Heart left ventricle (tissue), 16 donors: ENCODE measurements at regions not wholly inside any gene's neighbourhood (a gene's known extent, or its start where the extent isn't known, plus 50 kb on each side); places are given as distances from the start of the nearest gene placed in this dataset.

Source experiments
- ATAC-seq, 4 donors: fragments of 200-7000 bp; cut with Tn5 transposase; one replicate each; pipeline ENCODE4 v1.9.1; 2020 to 2022; ENCODE audit warnings: moderate library complexity in 4 of 4, mild to moderate bottlenecking in 3 of 4, moderate number of reproducible peaks in 1 of 4
- DNase-seq, 5 donors: peaks; one replicate each; pipeline ENCODE4 v3.0.0-alpha.2; 2020
- H3K27ac ChIP-seq, 12 donors: fragments of 200-600 bp; sonication (generic) in 4 of 12; one replicate each; pipeline versions ENCODE4 v1.5.0 to v1.8.0; 2016 to 2022; ENCODE audit warnings: mild to moderate bottlenecking in 2 of 12
- H3K27me3 ChIP-seq, 9 donors: fragments of 200-600 bp; sonication (generic) in 2 of 9; one replicate each; pipeline versions ENCODE4 v1.5.1 to v1.8.0; 2016 to 2022; ENCODE audit warnings: mild to moderate bottlenecking in 3 of 9
- H3K36me3 ChIP-seq, 9 donors: fragments of 200-600 bp; sonication (generic) in 2 of 9; one replicate each; pipeline versions ENCODE4 v1.5.0 to v1.8.0; 2018 to 2022; ENCODE audit warnings: mild to moderate bottlenecking in 2 of 9
- H3K4me1 ChIP-seq, 12 donors: fragments of 200-600 bp; sonication (generic) in 4 of 12; one replicate each; pipeline versions ENCODE4 v1.5.0 to v1.8.0; 2016 to 2022; ENCODE audit warnings: mild to moderate bottlenecking in 3 of 12
- H3K4me3 ChIP-seq, 12 donors: fragments of 200-600 bp; sonication (generic) in 4 of 12; one replicate each; pipeline versions ENCODE4 v1.5.0 to v1.8.0; 2017 to 2022; ENCODE audit warnings: mild to moderate bottlenecking in 9 of 12, moderate library complexity in 4 of 12
- H3K9me3 ChIP-seq, 12 donors: fragments of 200-600 bp; sonication (generic) in 4 of 12; one replicate each; pipeline versions ENCODE4 v1.5.0 to v1.8.0; 2016 to 2022; ENCODE audit warnings: mild to moderate bottlenecking in 1 of 12
- POLR2A ChIP-seq, 2 donors: fragments of 450-650 bp; IDR thresholded peaks; one replicate each; pipeline ENCODE4 v1.6.1; 2017; ENCODE audit warnings: antibody characterized with exemption in 2 of 2, mild to moderate bottlenecking in 2 of 2, moderate library complexity in 2 of 2
- WGBS, 4 donors: extraction: QIAGEN DNeasy Blood & Tissue Kit in 2 of 4; methylation state at CpG; one replicate each; pipeline versions ENCODE4 v1.1.5 to v1.1.7; 2013 to 2018; 5-methylcytosine and 5-hydroxymethylcytosine counted together
- intact Hi-C, 10 donors: fragments of 100-400 bp; cut with DNase I; formaldehyde crosslinking; loops; one replicate each; pipeline versions ENCODE4 v1.11.1 to v1.14.2; 2022
- TF ChIP-seq, protein P1 (sequence below), 12 donors: fragments of 200-600 bp; sonication (generic) in 4 of 12; IDR thresholded peaks; one replicate each; pipeline versions ENCODE4 v1.5.0 to v1.8.0; 2018 to 2022; ENCODE audit warnings: antibody characterized with exemption in 12 of 12, mild to moderate bottlenecking in 5 of 12
- donor health status: ischemic (EF 13 %, LVEDD 7.1; RV severe dilation, severe dysfunction).
- donor health status: healthy with polysubstance abuse.
- donor health status: DM: no; HTN: yes; CAD: no.
- donor health status: DM: no; HTN: no; CAD: no.
- donor health status: ischemic (EF 25% LVEDD 6.9; RV normal size, moderate dysfunction).
- donor health status: ischemic (EF 25% LVEDD 5.7; RV mildly dilated, moderate dysfunction).
- donor health status: healthy.
- donor health status: DM: yes; HTN: yes; CAD: no.
- donor health status: ischemic (EF 35%, LVEDD 5.7; RV mildly dilated, moderate dysfunction).
- donor health status: nonischemic (EF 11% LVEDD 7.7; RV severe dilation, severe dysfunction).
- donor health status: DM: yes; HTN: yes; CAD: no.
- donor health status: PGD.
- donor health status: ischemic (EF 29% LVEDD 5.4; RV normal size, mild dysfunction).
- donor health status: nonischemic (EF 23%, LVEDD 6.1; RV moderate dilation, normal function).

DNA sequence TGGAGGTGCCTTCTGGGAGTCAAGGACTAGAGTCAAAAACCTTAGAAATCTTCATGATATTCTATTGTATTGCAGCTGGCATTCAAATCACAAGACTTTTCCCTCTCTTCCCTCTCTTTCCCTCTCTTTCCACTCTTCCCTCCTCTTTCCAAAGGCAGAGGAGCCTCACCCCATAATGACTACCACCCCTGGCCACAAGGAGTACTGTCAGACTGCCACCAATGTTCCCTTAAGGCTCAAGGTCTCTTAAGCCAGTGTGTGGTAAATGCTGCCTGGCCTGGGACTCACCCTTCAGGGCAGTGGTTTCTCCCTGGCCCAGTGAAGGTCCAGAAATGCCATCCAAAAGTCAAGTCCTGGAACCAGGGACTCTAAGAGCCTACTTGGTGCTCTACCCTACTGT, 605.9 kb upstream of the PKDCC start:
- peaks cover 0 to 25% (median 6%) of the 10 kb centered on the region in 12 donors for H3K9me3 ChIP-seq
- H3K27me3 ChIP-seq: no peaks in the 10 kb centered on the region
- H3K36me3 ChIP-seq: no peaks in the 10 kb centered on the region
- ATAC-seq (no peak), DNase-seq (no peak)
- TF ChIP-seq POLR2A (IDR thresholded peaks at IDR 0.05): no peak
- TF ChIP-seq, protein P1, sequence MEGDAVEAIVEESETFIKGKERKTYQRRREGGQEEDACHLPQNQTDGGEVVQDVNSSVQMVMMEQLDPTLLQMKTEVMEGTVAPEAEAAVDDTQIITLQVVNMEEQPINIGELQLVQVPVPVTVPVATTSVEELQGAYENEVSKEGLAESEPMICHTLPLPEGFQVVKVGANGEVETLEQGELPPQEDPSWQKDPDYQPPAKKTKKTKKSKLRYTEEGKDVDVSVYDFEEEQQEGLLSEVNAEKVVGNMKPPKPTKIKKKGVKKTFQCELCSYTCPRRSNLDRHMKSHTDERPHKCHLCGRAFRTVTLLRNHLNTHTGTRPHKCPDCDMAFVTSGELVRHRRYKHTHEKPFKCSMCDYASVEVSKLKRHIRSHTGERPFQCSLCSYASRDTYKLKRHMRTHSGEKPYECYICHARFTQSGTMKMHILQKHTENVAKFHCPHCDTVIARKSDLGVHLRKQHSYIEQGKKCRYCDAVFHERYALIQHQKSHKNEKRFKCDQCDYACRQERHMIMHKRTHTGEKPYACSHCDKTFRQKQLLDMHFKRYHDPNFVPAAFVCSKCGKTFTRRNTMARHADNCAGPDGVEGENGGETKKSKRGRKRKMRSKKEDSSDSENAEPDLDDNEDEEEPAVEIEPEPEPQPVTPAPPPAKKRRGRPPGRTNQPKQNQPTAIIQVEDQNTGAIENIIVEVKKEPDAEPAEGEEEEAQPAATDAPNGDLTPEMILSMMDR (IDR thresholded peaks at IDR 0.05): no peak
- intact Hi-C loops: no loop called here
- H3K4me3 ChIP-seq: no peak overlapping the region
- no peaks in the 10 kb centered on the region for H3K4me1 ChIP-seq
- H3K27ac ChIP-seq: no peak overlapping the region

DNA sequence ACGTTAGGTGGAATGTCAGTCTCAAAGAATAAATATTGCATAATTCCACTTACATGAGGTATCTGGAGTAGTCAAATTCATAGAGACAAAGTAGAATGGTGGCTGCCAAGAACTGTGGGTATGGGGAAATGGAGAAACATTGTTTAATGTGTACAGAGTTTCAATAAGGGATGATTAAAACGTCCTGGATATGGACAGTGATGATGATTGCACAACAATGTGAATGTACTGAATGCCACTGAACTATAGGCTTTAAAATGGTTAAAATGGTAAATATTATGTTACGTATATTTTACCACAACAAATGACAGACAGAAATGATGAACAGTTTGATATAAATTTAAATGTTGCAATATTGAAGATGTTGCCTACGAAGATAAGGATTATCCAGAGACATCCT, 602.0 kb upstream of the PKDCC start:
- ATAC-seq (no peak), DNase-seq (no peak)
- no peak overlapping the region for H3K27ac ChIP-seq
- WGBS, 4 donors: 78 to 87% (median 82%) methylated on average over 4 of the region's 4 CpGs
- no peaks in the 10 kb centered on the region for H3K4me1 ChIP-seq
- no peak for TF ChIP-seq POLR2A (IDR thresholded peaks at IDR 0.05)
- TF ChIP-seq, protein P1 (IDR thresholded peaks at IDR 0.05): no peak
- H3K36me3 ChIP-seq: no peaks in the 10 kb centered on the region
- H3K4me3 ChIP-seq: no peak overlapping the region
- peaks cover 0 to 5% (median 0%) of the 10 kb centered on the region in 12 donors for H3K9me3 ChIP-seq
- intact Hi-C loops: no loop called here
- H3K27me3 ChIP-seq: no peaks in the 10 kb centered on the region

DNA sequence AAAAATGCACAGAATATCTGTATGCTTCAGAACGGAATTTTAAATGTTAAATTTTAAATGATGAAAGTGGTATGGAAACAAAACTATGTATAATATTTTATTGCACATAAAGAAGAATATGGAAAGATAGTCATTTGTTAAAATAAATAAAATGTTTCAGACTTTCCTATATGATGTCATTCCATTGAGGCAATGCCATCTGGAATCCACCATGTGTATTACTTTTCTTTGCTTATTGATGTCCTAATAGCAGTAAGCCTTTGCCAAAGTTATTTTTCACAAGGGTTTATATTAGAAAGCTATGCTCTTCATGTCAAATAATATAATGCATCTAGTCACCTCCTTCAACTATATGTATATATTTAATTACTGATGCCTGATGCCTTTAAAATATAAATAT, 601.6 kb upstream of the PKDCC start:
- TF ChIP-seq, protein P1 (IDR thresholded peaks at IDR 0.05): no peak
- no peak for TF ChIP-seq POLR2A (IDR thresholded peaks at IDR 0.05)

DNA sequence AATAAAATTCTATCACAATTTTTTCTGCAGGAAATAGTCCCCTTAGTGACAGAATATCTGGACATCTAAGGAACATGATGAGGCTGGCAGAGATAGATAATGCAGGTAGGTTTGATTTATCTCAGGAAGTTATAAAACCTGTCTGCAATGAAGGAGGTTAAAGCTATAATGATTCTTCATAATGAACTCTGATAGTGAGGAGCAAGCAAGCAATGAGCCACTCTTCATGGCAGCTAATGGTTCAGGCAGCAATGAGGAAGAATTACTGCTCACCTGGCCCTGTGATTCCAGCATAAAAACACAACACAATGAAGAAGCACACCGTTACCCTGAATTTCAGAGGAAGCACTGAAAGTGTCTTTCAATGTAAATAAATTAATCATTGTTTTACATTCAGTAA, 599.6 kb upstream of the PKDCC start:
- no peak overlapping the region for H3K27ac ChIP-seq
- peaks cover 0 to 7% (median 0%) of the 10 kb centered on the region in 12 donors for H3K9me3 ChIP-seq
- H3K27me3 ChIP-seq: no peaks in the 10 kb centered on the region
- H3K4me3 ChIP-seq: no peak overlapping the region
- intact Hi-C loops: no loop called here
- DNase-seq: no peak
- no peaks in the 10 kb centered on the region for H3K36me3 ChIP-seq
- no peaks in the 10 kb centered on the region for H3K4me1 ChIP-seq
- TF ChIP-seq, protein P1 (IDR thresholded peaks at IDR 0.05): no peak
- TF ChIP-seq POLR2A (IDR thresholded peaks at IDR 0.05): no peak
- no peak for ATAC-seq
- WGBS, 4 donors: 75 to 86% (median 81%) methylated on average over 1 of the region's 1 CpG

More for the DNA sequence above, 601.6 kb upstream of the PKDCC start:
- Histone ChIP-seq H3K9me3 (peaks cover 0 to 4% (median 0%) of the 10 kb centered on the region in 12 donors), H3K27ac (no peak overlapping the region), H3K4me3 (no peak overlapping the region), H3K36me3 (no peaks in the 10 kb centered on the region), H3K4me1 (no peaks in the 10 kb centered on the region), H3K27me3 (no peaks in the 10 kb centered on the region)
- intact Hi-C loops: no loop called here
- DNase-seq (no peak), ATAC-seq (no peak)
- WGBS, 4 donors: 76 to 85% (median 81%) methylated on average over 1 of the region's 1 CpG
